CD4-positive, alpha-beta T cell treated with Interleukin-6 for 4 hours (primary cell): ENCODE measurements at regions not wholly inside any gene's neighbourhood (a gene's known extent, or its start where the extent isn't known, plus 50 kb on each side); places are given as distances from the start of the nearest gene placed in this dataset.

Experiments used
- DNase-seq: peaks from one replicate; pipeline ENCODE4 v3.0.0-alpha.2; 2020; ENCODE audit warnings: mixed read lengths

GRCh38 chr13:64849196-64849595, 2380.9 kb downstream of the PCDH9 start:
- no peak for DNase-seq

- DNase-seq, result no peak
Observed at GRCh38 chr13:64847767-64848166, 2382.4 kb downstream of the PCDH9 start.

GRCh38 chr13:64845110-64845509, 2385.0 kb downstream of the PCDH9 start:
- no peak for DNase-seq

GRCh38 chr13:64819081-64819480, 2411.1 kb downstream of the PCDH9 start:
- DNase-seq, result no peak

- no peak for DNase-seq
Observed at GRCh38 chr13:64817691-64818090, 2412.4 kb downstream of the PCDH9 start.

GRCh38 chr13:64810750-64811149, 2419.4 kb downstream of the PCDH9 start:
- DNase-seq, result no peak

GRCh38 chr13:64808704-64809103, 2421.4 kb downstream of the PCDH9 start:
- no peak for DNase-seq

- DNase-seq, result no peak
Observed at GRCh38 chr13:64801768-64802167, 2428.4 kb downstream of the PCDH9 start.

GRCh38 chr13:64798422-64798821, 2431.7 kb downstream of the PCDH9 start:
- no peak for DNase-seq

GRCh38 chr13:64793592-64793991, 2436.5 kb downstream of the PCDH9 start:
- no peak for DNase-seq

- DNase-seq, result no peak
Observed at GRCh38 chr13:64793131-64793530, 2437.0 kb downstream of the PCDH9 start.

GRCh38 chr13:64791373-64791772, 2438.8 kb downstream of the PCDH9 start:
- DNase-seq, result no peak

GRCh38 chr13:64782466-64782865, 2447.7 kb downstream of the PCDH9 start:
- DNase-seq, result no peak

GRCh38 chr13:64778002-64778401, 2452.1 kb downstream of the PCDH9 start:
- DNase-seq, result no peak

- DNase-seq, result no peak
Observed at GRCh38 chr13:64774915-64775314, 2455.2 kb downstream of the PCDH9 start.

GRCh38 chr13:64770743-64771142, 2459.4 kb downstream of the PCDH9 start:
- DNase-seq, result no peak

GRCh38 chr13:64767054-64767453, 2463.1 kb downstream of the PCDH9 start:
- DNase-seq, result no peak

- DNase-seq, result no peak
Observed at GRCh38 chr13:64765636-64766035, 2464.5 kb downstream of the PCDH9 start.

GRCh38 chr13:64758521-64759244, 2471.5 kb downstream of the PCDH9 start:
- no peak for DNase-seq

- DNase-seq, result no peak
Observed at GRCh38 chr13:64756621-64757020, 2473.5 kb downstream of the PCDH9 start.

GRCh38 chr13:64755961-64756360, 2474.2 kb downstream of the PCDH9 start:
- DNase-seq, result no peak

- DNase-seq, result no peak
Observed at GRCh38 chr13:64753233-64754000, 2476.7 kb downstream of the PCDH9 start.

GRCh38 chr13:64749301-64749700, 2480.8 kb downstream of the PCDH9 start:
- DNase-seq, result no peak

- no peak for DNase-seq
Observed at GRCh38 chr13:64746845-64747244, 2483.3 kb downstream of the PCDH9 start.
